ENCODE measurements at regions not wholly inside any gene's neighbourhood (a gene's known extent, or its start where the extent isn't known, plus 50 kb on each side); places are given as distances from the start of the nearest gene placed in this dataset.

GRCh38 chr2:205909184-205909572, 176.8 kb downstream of the INO80D start:
- no peak for DNase-seq (ENCODE audit: low read depth)
- H3K4me3 ChIP-seq (replicated peaks; ENCODE audit: low read depth, low read length) = no peak overlapping the region
- TF ChIP-seq, protein P1, sequence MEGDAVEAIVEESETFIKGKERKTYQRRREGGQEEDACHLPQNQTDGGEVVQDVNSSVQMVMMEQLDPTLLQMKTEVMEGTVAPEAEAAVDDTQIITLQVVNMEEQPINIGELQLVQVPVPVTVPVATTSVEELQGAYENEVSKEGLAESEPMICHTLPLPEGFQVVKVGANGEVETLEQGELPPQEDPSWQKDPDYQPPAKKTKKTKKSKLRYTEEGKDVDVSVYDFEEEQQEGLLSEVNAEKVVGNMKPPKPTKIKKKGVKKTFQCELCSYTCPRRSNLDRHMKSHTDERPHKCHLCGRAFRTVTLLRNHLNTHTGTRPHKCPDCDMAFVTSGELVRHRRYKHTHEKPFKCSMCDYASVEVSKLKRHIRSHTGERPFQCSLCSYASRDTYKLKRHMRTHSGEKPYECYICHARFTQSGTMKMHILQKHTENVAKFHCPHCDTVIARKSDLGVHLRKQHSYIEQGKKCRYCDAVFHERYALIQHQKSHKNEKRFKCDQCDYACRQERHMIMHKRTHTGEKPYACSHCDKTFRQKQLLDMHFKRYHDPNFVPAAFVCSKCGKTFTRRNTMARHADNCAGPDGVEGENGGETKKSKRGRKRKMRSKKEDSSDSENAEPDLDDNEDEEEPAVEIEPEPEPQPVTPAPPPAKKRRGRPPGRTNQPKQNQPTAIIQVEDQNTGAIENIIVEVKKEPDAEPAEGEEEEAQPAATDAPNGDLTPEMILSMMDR (IDR thresholded peaks at IDR 0.05; ENCODE audit: low read length, missing control alignments) = no peak

DNA sequence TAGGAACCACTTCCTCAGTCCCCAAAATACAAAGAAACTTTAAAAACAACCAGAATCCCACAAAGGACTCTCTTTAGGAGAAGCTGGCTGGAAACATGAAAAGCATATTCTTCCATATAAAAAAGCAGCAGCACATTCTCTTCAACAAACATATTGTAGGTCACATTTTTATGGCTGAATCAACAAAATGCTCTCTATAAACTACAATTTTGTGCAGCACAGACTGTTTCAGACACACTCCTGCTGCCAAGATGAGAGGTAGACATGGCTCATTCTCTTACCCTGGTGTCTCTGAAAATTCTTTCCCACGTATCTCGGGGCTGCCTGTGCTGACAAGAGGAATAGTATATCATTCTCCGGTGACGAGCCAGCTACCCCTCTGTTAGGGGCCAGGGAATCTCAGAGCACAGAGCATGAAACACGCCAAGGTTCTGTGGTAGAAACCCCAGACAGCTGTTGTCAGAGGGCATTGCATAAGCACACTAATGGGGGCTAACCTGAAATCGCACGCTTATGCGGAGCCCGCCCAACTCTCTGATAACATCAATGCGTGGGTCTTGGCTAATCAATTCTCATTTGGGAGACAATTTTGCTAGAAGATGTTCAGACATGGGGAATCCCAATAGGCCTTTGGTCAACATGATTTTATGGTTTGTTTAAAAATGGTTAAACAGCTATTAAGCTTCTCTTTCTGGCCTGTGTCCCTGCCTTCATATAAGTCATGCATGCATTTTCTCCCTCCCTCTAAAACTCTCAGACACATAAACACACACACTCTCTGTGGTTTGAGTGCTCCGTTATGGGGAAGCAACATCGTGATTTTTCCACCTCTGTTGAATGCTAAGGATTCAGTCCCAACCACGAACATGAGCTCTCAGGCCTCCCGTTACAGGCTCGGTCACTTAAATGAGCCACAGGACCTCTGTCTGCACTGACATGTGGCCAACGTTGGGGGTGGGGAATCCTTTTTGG, 177.5 kb downstream of the INO80D start:
- H3K4me3 ChIP-seq (replicated peaks; ENCODE audit: low read depth, low read length) = no peak overlapping the region
- DNase-seq (ENCODE audit: low read depth) = no peak
- TF ChIP-seq, protein P1 (IDR thresholded peaks at IDR 0.05; ENCODE audit: low read length, missing control alignments) = no peak

- TF ChIP-seq, protein P1 (IDR thresholded peaks at IDR 0.05; ENCODE audit: low read length, missing control alignments) = no peak
- H3K4me3 ChIP-seq (replicated peaks; ENCODE audit: low read depth, low read length) = no peak overlapping the region
- no peak for DNase-seq (ENCODE audit: low read depth)
Observed at GRCh38 chr2:205906419-205906818, 179.6 kb downstream of the INO80D start.

GRCh38 chr2:205905576-205905975, 180.4 kb downstream of the INO80D start:
- H3K4me3 ChIP-seq (replicated peaks; ENCODE audit: low read depth, low read length) = no peak overlapping the region
- DNase-seq (ENCODE audit: low read depth) = no peak
- TF ChIP-seq, protein P1 (IDR thresholded peaks at IDR 0.05; ENCODE audit: low read length, missing control alignments) = no peak

DNA sequence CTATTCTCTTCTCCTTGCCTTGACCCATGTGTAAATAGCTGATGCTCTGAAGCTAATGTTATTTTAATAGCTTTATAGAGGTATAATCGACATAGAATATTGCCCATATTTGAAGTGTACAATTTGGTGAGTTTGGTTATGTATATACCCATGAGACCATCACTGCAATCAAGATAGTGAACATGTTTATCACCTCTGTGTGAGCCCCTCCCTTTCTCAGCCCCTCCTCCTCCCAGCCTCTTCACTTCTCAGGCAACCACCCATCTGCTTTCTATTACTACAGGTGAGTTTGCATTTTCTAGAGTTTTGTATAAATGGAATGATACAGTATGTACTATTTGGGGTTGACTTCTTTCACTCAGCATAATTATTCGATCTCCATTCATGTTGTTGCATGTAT, 181.1 kb downstream of the INO80D start:
- H3K4me3 ChIP-seq (replicated peaks; ENCODE audit: low read depth, low read length) = no peak overlapping the region
- no peak for DNase-seq (ENCODE audit: low read depth)
- TF ChIP-seq, protein P1 (IDR thresholded peaks at IDR 0.05; ENCODE audit: low read length, missing control alignments) = no peak

DNA sequence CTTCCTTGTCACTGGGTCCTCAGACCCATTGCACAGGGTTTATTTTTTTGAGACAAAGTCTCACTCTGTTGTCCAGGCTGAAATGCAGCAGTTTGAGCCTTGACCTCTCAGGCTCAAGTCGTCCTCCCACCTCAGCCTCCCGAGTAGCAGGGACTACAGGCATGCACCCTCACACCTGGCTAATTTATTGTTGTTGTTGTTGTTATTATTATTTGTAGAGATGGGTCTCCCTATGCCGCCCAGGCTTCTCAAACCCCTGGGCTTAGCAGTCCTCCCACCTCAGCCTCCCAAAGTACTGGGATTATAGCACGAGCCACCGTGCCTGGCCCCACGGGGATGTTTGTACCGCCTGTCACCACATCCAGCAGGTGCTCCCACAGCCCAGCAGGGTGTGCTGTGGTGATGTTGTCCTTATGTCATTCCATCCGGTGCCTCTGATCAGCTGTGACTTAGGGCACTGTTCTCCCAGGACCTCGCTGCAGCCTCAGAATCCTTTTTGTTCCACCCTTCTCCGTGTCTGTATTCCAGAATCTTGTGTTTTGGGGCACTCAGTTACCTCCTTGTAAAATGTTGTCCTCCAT, 182.3 kb downstream of the INO80D start:
- TF ChIP-seq, protein P1 (IDR thresholded peaks at IDR 0.05; ENCODE audit: low read length, missing control alignments) = peak; percentile 33
- no peak overlapping the region for H3K4me3 ChIP-seq (replicated peaks; ENCODE audit: low read depth, low read length)
- peak; percentile 21 for DNase-seq (ENCODE audit: low read depth)
